GM12865 (cell line): ENCODE measurements at regions not wholly inside any gene's neighbourhood (a gene's known extent, or its start where the extent isn't known, plus 50 kb on each side); places are given as distances from the start of the nearest gene placed in this dataset.

ENCODE experiments used
- DNase-seq: peaks from one replicate; pipeline ENCODE4 v3.0.0; 2010; ENCODE audit warnings: low read depth
- H3K4me3 ChIP-seq: 2 replicates; pipeline ENCODE4 v1.5.1; 2011; ENCODE audit warnings: mild to moderate bottlenecking, low read depth, low read length, control low read depth
- CTCF ChIP-seq: IDR thresholded peaks from 2 replicates; pipeline ENCODE4 v1.5.1; 2011; ENCODE audit warnings: low read length, control low read depth, low read depth, inconsistent platforms; ENCODE audit not compliant: insufficient read depth; ENCODE audit errors: missing control alignments

- DNase-seq = no peak
- no peak overlapping the region for H3K4me3 ChIP-seq
- TF ChIP-seq CTCF = no peak
These were observed 109.9 kb upstream of the NFIB start for GRCh38 chr9:14423815-14424261.

GRCh38 chr9:14421291-14421690 is 107.3 kb upstream of the NFIB start:
- H3K4me3 ChIP-seq = no peak overlapping the region
- no peak for TF ChIP-seq CTCF
- no peak for DNase-seq

GRCh38 chr9:14418941-14419937 is 105.3 kb upstream of the NFIB start:
- TF ChIP-seq CTCF = no peak
- H3K4me3 ChIP-seq = no peak overlapping the region
- no peak for DNase-seq

- no peak for DNase-seq
- H3K4me3 ChIP-seq = no peak overlapping the region
These were observed 104.5 kb upstream of the NFIB start for GRCh38 chr9:14418301-14418940.

GRCh38 chr9:14417237-14417636 is 103.3 kb upstream of the NFIB start:
- no peak for TF ChIP-seq CTCF
- DNase-seq = no peak
- H3K4me3 ChIP-seq = no peak overlapping the region

More at GRCh38 chr9:14418301-14418940, 104.5 kb upstream of the NFIB start:
- TF ChIP-seq CTCF = no peak

- DNase-seq = no peak
- no peak for TF ChIP-seq CTCF
These were observed 102.0 kb upstream of the NFIB start for GRCh38 chr9:14415947-14416346.

More at GRCh38 chr9:14415947-14416346, 102.0 kb upstream of the NFIB start:
- H3K4me3 ChIP-seq = no peak overlapping the region
